ENCODE measurements at regions not wholly inside any gene's neighbourhood (a gene's known extent, or its start where the extent isn't known, plus 50 kb on each side); places are given as distances from the start of the nearest gene placed in this dataset.

GRCh38 chr13:102510072-102510471 is 86.7 kb upstream of the TPP2 start:
- H4K91ac ChIP-seq (ENCODE audit: insufficient read depth, low read depth, low read length): no peak overlapping the region
- H2AK9ac ChIP-seq (replicated peaks; ENCODE audit: low read depth, low read length, poor library complexity): no peak overlapping the region
- H3K18ac ChIP-seq (ENCODE audit: low read depth, low read length): no peak overlapping the region
- H3K79me1 ChIP-seq (ENCODE audit: low read depth in 1 of 2, low read length in 2 of 2): no peaks in the 10 kb centered on the region
- no peak overlapping the region for H2BK20ac ChIP-seq (ENCODE audit: low read depth, low read length)
- DNase-seq: no peak
- in situ Hi-C loops (cut with MboI; ENCODE audit: low sequenced_read_pairs): no loop called here
- no peaks in the 10 kb centered on the region for H3K27me3 ChIP-seq (ENCODE audit: control insufficient read depth, insufficient read depth, low read length)
- dilution Hi-C loops (cut with HindIII; ENCODE audit: low sequenced_read_pairs, unreplicated experiment): no loop called here
- no peak overlapping the region for H3K27ac ChIP-seq (ENCODE audit: insufficient read depth, low read length)
- H3K56ac ChIP-seq (ENCODE audit: extremely low read depth, insufficient read depth, low read length): no peak overlapping the region
- H3K9me3 ChIP-seq (ENCODE audit: control insufficient read depth, insufficient read depth, low read length): no peaks in the 10 kb centered on the region
- intact Hi-C loops (cut with micrococcal nuclease): no loop called here
- no peaks in the 10 kb centered on the region for H3K36me3 ChIP-seq (ENCODE audit: control insufficient read depth, insufficient read depth, low read length)
- no TSS peak for BruUV-seq (replicated peaks)
- no peaks in the 10 kb centered on the region for H3K9me1 ChIP-seq (ENCODE audit: insufficient read depth, low read length)
- no peak overlapping the region for H3K4ac ChIP-seq (ENCODE audit: low read depth, low read length)
- no peaks in the 10 kb centered on the region for H4K20me1 ChIP-seq (ENCODE audit: insufficient read depth, low read length)
- ChIA-PET CTCF (no interaction called here), POLR2A (ENCODE audit: unreplicated experiment) (no interaction called here)
- no peak overlapping the region for H2BK5ac ChIP-seq (ENCODE audit: low read depth, low read length, poor library complexity, severe bottlenecking)
- no peaks in the 10 kb centered on the region for H3K4me1 ChIP-seq (ENCODE audit: control insufficient read depth, insufficient read depth, low read length)
- ATAC-seq (ENCODE audit: low read depth): no peak
- no peak overlapping the region for H2BK15ac ChIP-seq (ENCODE audit: low read depth, low read length)
- H2AK5ac ChIP-seq (ENCODE audit: low read depth, low read length): no peak overlapping the region
- 65% methylated on average over 2 of the region's 2 CpGs; no CpG with 5 or more reads in 1 of the 2 experiments for WGBS, 2 experiments (ENCODE audit: extremely low coverage in 2 of 2, insufficient read length in 1 of 2)
- no peak overlapping the region for H4K8ac ChIP-seq (ENCODE audit: low read depth in 2 of 2, low read length in 2 of 2)
- no peak overlapping the region for H3K9ac ChIP-seq (ENCODE audit: low read depth, low read length)
- H3K4me2 ChIP-seq (ENCODE audit: low read depth, low read length): no peak overlapping the region
- H2BK120ac ChIP-seq (ENCODE audit: low read depth, low read length): no peak overlapping the region
- no peak overlapping the region for H2AFZ ChIP-seq (replicated peaks; ENCODE audit: low read length, poor library complexity)
- H3K23ac ChIP-seq (ENCODE audit: low read depth, low read length): no peak overlapping the region
- H3K14ac ChIP-seq (replicated peaks; ENCODE audit: low read depth, low read length): no peak overlapping the region
- H4K5ac ChIP-seq (ENCODE audit: low read depth, low read length): no peak overlapping the region
- no peak overlapping the region for H3K4me3 ChIP-seq (ENCODE audit: insufficient read depth, low read depth, low read length)
- TF ChIP-seq SMC3 (IDR thresholded peaks at IDR 0.05; ENCODE audit: low read depth, low read length) (no peak), MAZ (IDR thresholded peaks at IDR 0.05; ENCODE audit: borderline replicate concordance, low read depth, low read length) (no peak), CTCF (conservative IDR thresholded peaks at IDR 0.05; ENCODE audit: low read depth, low read length) (no peak), NFE2L2 (IDR thresholded peaks at IDR 0.05; ENCODE audit: low read depth, low read length) (no peak)

All from IMR-90 (cell line).